H9 (cell line): ENCODE measurements at regions not wholly inside any gene's neighbourhood (a gene's known extent, or its start where the extent isn't known, plus 50 kb on each side); places are given as distances from the start of the nearest gene placed in this dataset.
"Not testable (repeated sequence)": the region's sequence is repeated elsewhere in the genome, so short reads cannot be mapped to it uniquely, and the experiment has no call there.

Source experiments
- DNase-seq: peaks from one replicate; pipeline ENCODE4 v3.0.0-alpha.2; 2017
- H2AFZ ChIP-seq: one replicate; pipeline ENCODE4 v1.6.1; 2013; ENCODE audit warnings: mild to moderate bottlenecking, low read length, control low read depth, moderate library complexity
- H2AK5ac ChIP-seq: 2 replicates; pipeline ENCODE4 v1.6.1; 2013; ENCODE audit warnings: low read length, control low read depth, mixed read lengths; ENCODE audit not compliant: insufficient read length
- H2BK120ac ChIP-seq: one replicate; pipeline ENCODE4 v1.6.1; 2013; ENCODE audit warnings: low read depth, mild to moderate bottlenecking, low read length, control low read depth, inconsistent platforms; ENCODE audit not compliant: poor library complexity, severe bottlenecking
- H2BK12ac ChIP-seq: 2 replicates; pipeline ENCODE4 v1.6.1; 2013; ENCODE audit warnings: low read length, control low read depth, mixed read lengths, low read depth; ENCODE audit not compliant: insufficient read length
- H2BK15ac ChIP-seq: 2 replicates; pipeline ENCODE4 v1.6.1; 2013; ENCODE audit warnings: low read depth, low read length, control low read depth
- H2BK20ac ChIP-seq: one replicate; pipeline ENCODE4 v1.6.1; 2013; ENCODE audit warnings: low read depth, mild to moderate bottlenecking, low read length, control low read depth, inconsistent platforms; ENCODE audit not compliant: poor library complexity, severe bottlenecking
- H2BK5ac ChIP-seq: 2 replicates; pipeline ENCODE4 v1.6.1; 2013; ENCODE audit warnings: low read length, control low read depth, mixed read lengths; ENCODE audit not compliant: insufficient read length
- H3K14ac ChIP-seq: 2 replicates; pipeline ENCODE4 v1.6.1; 2013; ENCODE audit warnings: low read length, control low read depth; ENCODE audit not compliant: insufficient read depth
- H3K18ac ChIP-seq: 2 replicates; pipeline ENCODE4 v1.6.1; 2013; ENCODE audit warnings: low read depth, mild to moderate bottlenecking, mixed read lengths, low read length, control low read depth; ENCODE audit not compliant: insufficient read length
- H3K23ac ChIP-seq: 2 replicates; pipeline ENCODE4 v1.6.1; 2013; ENCODE audit warnings: low read length, control low read depth, mixed read lengths, low read depth; ENCODE audit not compliant: insufficient read length
- H3K23me2 ChIP-seq: 2 replicates; pipeline ENCODE4 v1.6.1; 2013; ENCODE audit warnings: low read depth, mild to moderate bottlenecking, mixed read lengths, low read length, control low read depth; ENCODE audit not compliant: insufficient read length, poor library complexity, severe bottlenecking
- H3K27ac ChIP-seq: 2 replicates; pipeline ENCODE4 v1.5.1; 2013; ENCODE audit warnings: low read length, control low read depth, mixed read lengths, low read depth; ENCODE audit not compliant: insufficient read length
- H3K27me3 ChIP-seq: 2 replicates; pipeline ENCODE4 v1.6.1; 2013; ENCODE audit warnings: low read length, control low read depth, inconsistent platforms; ENCODE audit not compliant: insufficient read depth
- H3K4ac ChIP-seq: 2 replicates; pipeline ENCODE4 v1.6.1; 2013; ENCODE audit warnings: low read depth, mild to moderate bottlenecking, control low read depth, inconsistent platforms, low read length, moderate library complexity
- H3K4me1 ChIP-seq: 2 replicates; pipeline ENCODE4 v1.6.1; 2013; ENCODE audit warnings: low read length, control low read depth, inconsistent platforms; ENCODE audit not compliant: insufficient read depth
- H3K4me2 ChIP-seq: 2 replicates; pipeline ENCODE4 v1.6.1; 2013; ENCODE audit warnings: low read length, control low read depth, mixed read lengths; ENCODE audit not compliant: insufficient read length, insufficient read depth
- H3K56ac ChIP-seq: 2 replicates; pipeline ENCODE4 v1.6.1; 2013; ENCODE audit warnings: low read depth, mild to moderate bottlenecking, mixed read lengths, low read length, control low read depth; ENCODE audit not compliant: insufficient read length
- H3K79me1 ChIP-seq: 2 replicates; pipeline ENCODE4 v1.6.1; 2013; ENCODE audit warnings: low read depth, mild to moderate bottlenecking, moderate library complexity, low read length, control low read depth, inconsistent platforms; ENCODE audit not compliant: insufficient read depth, poor library complexity, severe bottlenecking
- H3K79me2 ChIP-seq: 2 replicates; pipeline ENCODE4 v1.6.1; 2013; ENCODE audit warnings: low read length, control low read depth, inconsistent platforms; ENCODE audit not compliant: insufficient read depth
- H3K9ac ChIP-seq: 2 replicates; pipeline ENCODE4 v1.6.1; 2013; ENCODE audit warnings: low read length, control low read depth, mixed read lengths; ENCODE audit not compliant: insufficient read length; ENCODE audit errors: extremely low read depth
- H3K9me3 ChIP-seq: one replicate; pipeline ENCODE4 v1.6.1; 2013; ENCODE audit warnings: low read depth, low read length, inconsistent platforms; ENCODE audit not compliant: control insufficient read depth
- H3T11ph ChIP-seq: one replicate; pipeline ENCODE4 v1.6.1; 2013; ENCODE audit warnings: mild to moderate bottlenecking, low read length, control low read depth, inconsistent platforms
- H4K20me1 ChIP-seq: one replicate; pipeline ENCODE4 v1.6.1; 2013; ENCODE audit not compliant: control insufficient read depth, insufficient read length, insufficient read depth
- H4K5ac ChIP-seq: 2 replicates; pipeline ENCODE4 v1.6.1; 2013; ENCODE audit warnings: low read depth, mild to moderate bottlenecking, mixed read lengths, low read length, control low read depth; ENCODE audit not compliant: insufficient read length
- H4K8ac ChIP-seq: replicated peaks from 2 replicates; pipeline ENCODE4 v1.6.1; 2013; ENCODE audit warnings: low read length, control low read depth, mixed read lengths, low read depth; ENCODE audit not compliant: insufficient read length
- H4K91ac ChIP-seq: 2 replicates; pipeline ENCODE4 v1.6.1; 2013; ENCODE audit warnings: low read depth, mild to moderate bottlenecking, moderate library complexity, mixed read lengths, low read length, control low read depth; ENCODE audit not compliant: insufficient read length
- H3K27ac Mint-ChIP-seq, 3 experiments: 2 replicates in 2 of 3; 3 replicates in 1 of 3; pipeline ENCODE4 v1.8.0; 2020 to 2021; ENCODE audit warnings: mixed read lengths in 3 of 3, mild to moderate bottlenecking in 1 of 3, moderate library complexity in 1 of 3
- H3K27me3 Mint-ChIP-seq: 2 replicates; pipeline ENCODE4 v1.8.0; 2021; ENCODE audit warnings: low read depth, mild to moderate bottlenecking, moderate library complexity, mixed read lengths
- H3K36me3 Mint-ChIP-seq, 3 experiments: 2 replicates in 2 of 3; 3 replicates in 1 of 3; pipeline ENCODE4 v1.8.0; 2020 to 2021; ENCODE audit warnings: low read depth in 3 of 3, mixed read lengths in 3 of 3; ENCODE audit not compliant: insufficient read depth in 1 of 3
- H3K4me1 Mint-ChIP-seq, 2 experiments: 2 replicates each; pipeline ENCODE4 v1.8.0; 2020; ENCODE audit warnings: mixed read lengths in 2 of 2
- H3K4me3 Mint-ChIP-seq, 2 experiments: 2 replicates in 1 of 2; 3 replicates in 1 of 2; pipeline ENCODE4 v1.8.0; 2020 to 2021; ENCODE audit warnings: mild to moderate bottlenecking in 2 of 2, mixed read lengths in 2 of 2, moderate library complexity in 1 of 2
- H3K9me3 Mint-ChIP-seq, 2 experiments: 2 replicates in 1 of 2; 3 replicates in 1 of 2; pipeline ENCODE4 v1.8.0; 2020; ENCODE audit warnings: mild to moderate bottlenecking in 2 of 2, mixed read lengths in 2 of 2, moderate library complexity in 1 of 2
- CTCF ChIP-seq: fragments of 200-600 bp; sonication (generic); conservative IDR thresholded peaks from 3 replicates; pipeline ENCODE4 v1.8.0; 2021; ENCODE audit warnings: antibody characterized with exemption, mild to moderate bottlenecking
- WGBS: extraction: QIAGEN DNeasy Blood & Tissue Kit; methylation state at CpG from one replicate; pipeline ENCODE4 v1.1.7; 2013; ENCODE audit warnings: missing lambda C conversion rate, low lambda C conversion rate, mixed read lengths; ENCODE audit not compliant: insufficient read length; ENCODE audit errors: extremely low coverage; 5-methylcytosine and 5-hydroxymethylcytosine counted together

DNA sequence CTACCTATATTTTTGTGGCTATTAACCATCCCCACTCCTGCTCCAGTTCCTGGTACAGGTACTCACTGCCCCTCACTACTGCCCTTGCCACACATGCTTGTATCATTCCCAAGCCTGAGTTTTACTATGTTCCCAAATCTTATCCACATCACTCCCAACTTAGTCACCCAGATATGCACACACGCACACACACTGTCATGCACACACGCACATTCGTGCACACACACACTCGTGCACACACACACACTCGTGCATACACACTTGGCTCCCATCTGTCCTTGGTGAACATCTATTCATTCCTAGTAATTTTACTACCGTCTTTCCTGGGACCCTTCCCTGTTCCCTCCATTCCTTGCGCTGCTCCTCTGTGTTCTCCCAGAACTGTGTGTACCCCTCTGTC is 287.2 kb upstream of the RNF32 start:
- Histone ChIP-seq H3K18ac (no peak overlapping the region), H3K4me1 (no peaks in the 10 kb centered on the region), H3K23ac (no peak overlapping the region), H4K5ac (no peak overlapping the region), H2AK5ac (no peak overlapping the region), H3T11ph (no peak overlapping the region), H3K4ac (no peak overlapping the region), H4K91ac (no peak overlapping the region), H2AFZ (no peak overlapping the region), H3K4me2 (no peak overlapping the region), H3K27me3 (no peaks in the 10 kb centered on the region), H3K14ac (no peak overlapping the region), H3K79me1 (no peaks in the 10 kb centered on the region), H3K9me3 (no peaks in the 10 kb centered on the region), H3K56ac (no peak overlapping the region), H3K9ac (no peak overlapping the region), H4K20me1 (no peaks in the 10 kb centered on the region), H2BK120ac (no peak overlapping the region), H2BK20ac (no peak overlapping the region), H2BK5ac (no peak overlapping the region), H2BK12ac (no peak overlapping the region), H2BK15ac (no peak overlapping the region), H3K79me2 (no peaks in the 10 kb centered on the region), H3K27ac (no peak overlapping the region), H4K8ac (no peak overlapping the region), H3K23me2 (no peaks in the 10 kb centered on the region)
- Mint-ChIP-seq H3K4me1 (no peaks in the 10 kb centered on the region), H3K4me3 (no peak overlapping the region), H3K27ac (no peak overlapping the region), H3K36me3 (no peaks in the 10 kb centered on the region; a peak in 1 of 7 replicates), H3K27me3 (no peaks in the 10 kb centered on the region), H3K9me3 (no peaks in the 10 kb centered on the region; a peak in 1 of 5 replicates)
- DNase-seq: no peak
- no CpG with 5 or more reads among the region's 7 CpGs for WGBS
- no peak for TF ChIP-seq CTCF

GRCh38 chr7:156347703-156348248 is 292.8 kb upstream of the RNF32 start:
- H4K20me1 ChIP-seq, H2BK20ac ChIP-seq, H3K79me1 ChIP-seq, H2BK5ac ChIP-seq, H3K9ac ChIP-seq, H3K4me1 Mint-ChIP-seq, H3T11ph ChIP-seq, H3K36me3 Mint-ChIP-seq, H3K14ac ChIP-seq, H3K27me3 ChIP-seq, H3K4me3 Mint-ChIP-seq, H3K23ac ChIP-seq, H3K18ac ChIP-seq, H4K91ac ChIP-seq, H3K4ac ChIP-seq, DNase-seq, H2BK12ac ChIP-seq, H3K27ac ChIP-seq, H3K23me2 ChIP-seq, H3K27me3 Mint-ChIP-seq, H3K79me2 ChIP-seq, H3K27ac Mint-ChIP-seq, H2BK15ac ChIP-seq, H3K9me3 ChIP-seq, H2AFZ ChIP-seq, H2BK120ac ChIP-seq, H2AK5ac ChIP-seq, H4K8ac ChIP-seq, H3K4me1 ChIP-seq, H3K4me2 ChIP-seq, H3K9me3 Mint-ChIP-seq, H4K5ac ChIP-seq, H3K56ac ChIP-seq: not testable (repeated sequence)
- no CpG with 5 or more reads among the region's 25 CpGs for WGBS
